Type B pancreatic cell (in vitro differentiated cells): ENCODE measurements at regions not wholly inside any gene's neighbourhood (a gene's known extent, or its start where the extent isn't known, plus 50 kb on each side); places are given as distances from the start of the nearest gene placed in this dataset.

Experiments used
- DNase-seq: peaks from one replicate; pipeline ENCODE4 v3.0.0; 2021; ENCODE audit warnings: mixed read lengths; ENCODE audit not compliant: unreplicated experiment; ENCODE audit errors: extremely low spot score
- H3K27ac Mint-ChIP-seq: 2 replicates; pipeline ENCODE4 v1.8.0; 2021; ENCODE audit warnings: mild to moderate bottlenecking, mixed read lengths
- H3K27me3 Mint-ChIP-seq: 2 replicates; pipeline ENCODE4 v1.8.0; 2021; ENCODE audit warnings: mixed read lengths
- H3K36me3 Mint-ChIP-seq: 2 replicates; pipeline ENCODE4 v1.8.0; 2021; ENCODE audit warnings: mixed read lengths
- H3K4me1 Mint-ChIP-seq: one replicate; pipeline ENCODE4 v1.8.0; 2021; ENCODE audit warnings: mixed read lengths; ENCODE audit not compliant: unreplicated experiment
- H3K4me3 Mint-ChIP-seq: 2 replicates; pipeline ENCODE4 v1.8.0; 2021; ENCODE audit warnings: mild to moderate bottlenecking, mixed read lengths
- H3K9me3 Mint-ChIP-seq: 2 replicates; pipeline ENCODE4 v1.8.0; 2021; ENCODE audit warnings: mixed read lengths
- TF ChIP-seq, protein P1 (sequence below): fragments of 200-600 bp; sonication (generic); conservative IDR thresholded peaks from 2 replicates; pipeline ENCODE4 v1.5.0; 2021; ENCODE audit warnings: antibody characterized with exemption, mild to moderate bottlenecking

DNA sequence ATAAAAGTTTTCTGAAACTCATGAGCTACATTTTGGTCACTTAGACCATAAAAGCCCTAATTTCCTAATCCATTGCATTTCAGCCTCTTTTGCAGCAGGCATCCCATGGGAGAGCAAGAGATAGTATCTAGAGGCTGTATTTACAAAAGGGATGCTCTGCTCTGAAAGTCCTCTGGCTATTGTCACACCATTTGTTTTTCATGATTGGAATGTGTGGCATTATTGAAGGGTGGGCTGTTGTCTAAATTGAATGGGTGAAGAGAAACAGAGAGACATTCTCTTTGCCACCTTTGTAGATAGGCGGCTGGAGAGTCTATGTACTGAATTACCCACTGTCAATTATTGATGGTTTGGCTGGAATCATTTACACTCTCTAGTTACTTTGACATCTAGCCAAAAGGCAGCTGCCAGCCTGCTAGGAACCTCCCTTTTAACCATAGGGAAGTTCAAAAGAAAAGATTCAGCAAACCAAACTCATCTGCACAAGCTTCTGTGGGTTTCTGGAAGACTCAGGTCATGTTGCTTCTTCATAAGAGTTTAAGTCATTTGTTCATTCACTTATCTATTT lies 89.8 kb upstream of the RARB start:
- peaks cover 22% of the 10 kb centered on the region for H3K4me1 Mint-ChIP-seq
- H3K27me3 Mint-ChIP-seq = no peaks in the 10 kb centered on the region
- no peak overlapping the region for H3K4me3 Mint-ChIP-seq
- H3K27ac Mint-ChIP-seq = no peak overlapping the region
- TF ChIP-seq, protein P1, sequence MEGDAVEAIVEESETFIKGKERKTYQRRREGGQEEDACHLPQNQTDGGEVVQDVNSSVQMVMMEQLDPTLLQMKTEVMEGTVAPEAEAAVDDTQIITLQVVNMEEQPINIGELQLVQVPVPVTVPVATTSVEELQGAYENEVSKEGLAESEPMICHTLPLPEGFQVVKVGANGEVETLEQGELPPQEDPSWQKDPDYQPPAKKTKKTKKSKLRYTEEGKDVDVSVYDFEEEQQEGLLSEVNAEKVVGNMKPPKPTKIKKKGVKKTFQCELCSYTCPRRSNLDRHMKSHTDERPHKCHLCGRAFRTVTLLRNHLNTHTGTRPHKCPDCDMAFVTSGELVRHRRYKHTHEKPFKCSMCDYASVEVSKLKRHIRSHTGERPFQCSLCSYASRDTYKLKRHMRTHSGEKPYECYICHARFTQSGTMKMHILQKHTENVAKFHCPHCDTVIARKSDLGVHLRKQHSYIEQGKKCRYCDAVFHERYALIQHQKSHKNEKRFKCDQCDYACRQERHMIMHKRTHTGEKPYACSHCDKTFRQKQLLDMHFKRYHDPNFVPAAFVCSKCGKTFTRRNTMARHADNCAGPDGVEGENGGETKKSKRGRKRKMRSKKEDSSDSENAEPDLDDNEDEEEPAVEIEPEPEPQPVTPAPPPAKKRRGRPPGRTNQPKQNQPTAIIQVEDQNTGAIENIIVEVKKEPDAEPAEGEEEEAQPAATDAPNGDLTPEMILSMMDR = no peak
- no peaks in the 10 kb centered on the region for H3K9me3 Mint-ChIP-seq
- H3K36me3 Mint-ChIP-seq = no peaks in the 10 kb centered on the region
- DNase-seq = no peak

DNA sequence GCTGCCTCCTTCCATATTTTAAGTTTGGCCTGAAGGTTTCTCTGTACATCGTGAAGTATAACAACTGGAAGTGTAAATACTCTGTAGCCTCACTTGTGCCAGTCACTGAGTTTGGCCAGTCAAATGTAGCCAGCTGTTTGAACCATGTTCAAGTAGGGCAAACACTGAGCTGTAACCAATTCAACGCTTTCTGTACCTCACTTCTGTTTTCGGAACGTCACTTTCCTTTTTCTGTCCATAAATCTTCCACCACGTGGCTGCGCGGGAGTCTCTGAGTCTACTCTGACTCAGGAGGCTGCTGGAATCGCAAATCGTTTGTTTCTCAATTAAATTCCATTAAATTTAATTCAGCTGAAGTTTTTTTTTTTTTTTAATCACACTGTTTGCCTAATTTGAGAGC lies 88.8 kb upstream of the RARB start:
- H3K36me3 Mint-ChIP-seq = no peaks in the 10 kb centered on the region
- no peak overlapping the region for H3K4me3 Mint-ChIP-seq
- no peak for DNase-seq
- peaks cover 22% of the 10 kb centered on the region for H3K4me1 Mint-ChIP-seq
- no peak overlapping the region for H3K27ac Mint-ChIP-seq
- H3K27me3 Mint-ChIP-seq = no peaks in the 10 kb centered on the region
- H3K9me3 Mint-ChIP-seq = no peaks in the 10 kb centered on the region
- TF ChIP-seq, protein P1 = no peak

DNA sequence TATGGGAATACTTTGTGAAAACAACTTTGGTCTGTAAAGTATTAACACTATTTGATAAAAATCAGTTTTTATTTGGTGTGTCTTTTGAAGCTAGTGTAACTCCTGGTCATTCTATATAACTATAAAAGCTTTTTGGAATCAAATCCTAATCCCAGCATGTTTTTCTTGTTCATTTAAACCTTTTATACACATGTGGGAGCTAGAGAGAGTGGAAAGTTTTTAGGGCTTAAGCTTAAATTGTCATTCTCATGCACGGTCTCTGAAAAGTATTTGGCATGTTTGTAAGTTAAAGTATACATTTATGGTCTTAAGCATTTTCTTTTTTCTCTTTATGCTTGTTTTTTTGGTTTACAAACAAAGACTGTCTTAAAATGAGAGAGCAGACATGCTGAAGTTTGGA lies 83.4 kb upstream of the RARB start:
- Mint-ChIP-seq H3K27ac (no peak overlapping the region), H3K4me1 (peaks cover 12% of the 10 kb centered on the region), H3K9me3 (peaks cover 4% of the 10 kb centered on the region), H3K36me3 (no peaks in the 10 kb centered on the region), H3K27me3 (no peaks in the 10 kb centered on the region), H3K4me3 (no peak overlapping the region)
- DNase-seq = no peak
- TF ChIP-seq, protein P1 = no peak

DNA sequence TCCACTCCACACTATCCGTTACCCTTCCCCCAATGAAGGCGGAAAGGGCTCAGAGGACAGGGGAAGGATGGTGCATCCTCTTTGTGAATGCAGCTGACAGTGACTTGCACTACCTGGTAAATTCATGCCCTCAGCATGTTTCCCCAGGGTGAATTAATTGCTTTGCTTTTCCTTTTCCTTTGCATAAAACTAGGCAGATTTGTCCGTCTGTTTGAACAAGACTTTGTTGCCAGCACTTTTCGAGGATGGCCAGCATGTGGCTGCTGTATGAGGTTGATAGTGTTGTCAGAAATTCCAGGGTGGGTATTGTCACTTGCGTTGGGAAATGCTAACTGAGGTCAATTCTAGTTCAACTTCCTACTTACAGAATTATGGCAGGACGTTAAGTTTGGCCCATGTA lies 79.0 kb upstream of the RARB start:
- peaks cover 15% of the 10 kb centered on the region for H3K4me1 Mint-ChIP-seq
- TF ChIP-seq, protein P1 = no peak
- H3K4me3 Mint-ChIP-seq = no peak overlapping the region
- peaks cover 4% of the 10 kb centered on the region for H3K9me3 Mint-ChIP-seq
- no peaks in the 10 kb centered on the region for H3K36me3 Mint-ChIP-seq
- H3K27ac Mint-ChIP-seq = no peak overlapping the region
- no peaks in the 10 kb centered on the region for H3K27me3 Mint-ChIP-seq
- no peak for DNase-seq

DNA sequence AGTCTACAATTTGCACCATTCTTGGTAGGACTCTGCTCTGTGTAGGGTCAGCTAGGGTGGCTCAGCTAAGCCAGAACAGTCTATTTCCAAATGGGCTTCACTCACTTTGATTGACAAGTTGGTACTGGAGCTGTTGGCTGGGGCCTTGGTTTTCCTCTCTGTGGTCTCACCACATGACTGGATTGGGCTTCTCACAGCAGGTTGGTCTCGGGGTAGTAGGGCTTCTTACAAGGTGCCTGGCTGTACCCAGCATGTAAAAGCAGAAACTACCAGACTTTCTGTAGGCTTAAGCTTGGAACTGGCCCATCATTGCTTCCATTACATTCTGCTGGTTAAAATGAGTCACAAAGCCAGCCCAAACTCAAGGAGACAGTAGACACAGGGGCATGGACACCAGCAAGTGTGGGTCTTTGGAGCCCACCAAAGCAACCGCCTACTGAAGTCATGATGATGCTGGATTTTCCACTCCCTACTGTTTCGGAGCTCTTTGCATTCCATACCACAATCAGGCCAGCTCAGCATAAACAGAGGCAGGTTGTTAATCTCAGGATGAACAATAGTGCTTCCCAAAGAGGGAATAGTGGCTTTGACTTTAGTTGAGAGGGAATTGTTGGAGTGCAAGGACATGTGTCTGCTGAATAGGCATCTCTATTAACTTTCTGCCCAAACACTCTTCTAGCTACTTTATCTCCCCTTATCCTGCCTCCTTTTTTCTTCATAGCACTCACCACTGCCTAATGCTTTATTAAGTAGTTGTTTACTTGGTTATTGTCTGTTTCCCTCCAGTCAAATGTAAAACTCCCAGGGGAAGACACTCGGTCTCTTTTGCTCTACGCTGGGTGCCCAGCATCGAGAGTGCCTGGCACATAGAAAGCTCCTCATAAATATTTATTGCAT lies 78.0 kb upstream of the RARB start:
- Mint-ChIP-seq H3K27ac (no peak overlapping the region), H3K4me1 (peaks cover 24% of the 10 kb centered on the region), H3K4me3 (no peak overlapping the region), H3K27me3 (no peaks in the 10 kb centered on the region), H3K9me3 (peaks cover 4% of the 10 kb centered on the region), H3K36me3 (no peaks in the 10 kb centered on the region)
- TF ChIP-seq, protein P1 = no peak
- no peak for DNase-seq
